ENCODE measurements at regions not wholly inside any gene's neighbourhood (a gene's known extent, or its start where the extent isn't known, plus 50 kb on each side); places are given as distances from the start of the nearest gene placed in this dataset.

- DNase-seq (ENCODE audit: low read depth in 1 of 2, low spot score in 2 of 2): no peak
- 91% methylated on average over 2 of the region's 2 CpGs; no CpG with 5 or more reads in 1 of the 2 experiments for WGBS, 2 experiments (ENCODE audit: extremely low coverage in 1 of 2, insufficient coverage in 1 of 2, insufficient read length in 1 of 2, insufficient replicate concordance in 2 of 2, low coverage in 1 of 2, low lambda C conversion rate in 2 of 2, missing lambda C conversion rate in 1 of 2)
These were observed 155.2 kb downstream of the ZIC5 start for GRCh38 chr13:99816321-99816720.

More at GRCh38 chr13:99816321-99816720, 155.2 kb downstream of the ZIC5 start:
- no peak overlapping the region for H3K56ac ChIP-seq (replicated peaks; ENCODE audit: insufficient read length, low read depth, low read length)
- H3K9me3 ChIP-seq (ENCODE audit: insufficient read depth in 2 of 2, low read depth in 1 of 2, low read length in 1 of 2): no peaks in the 10 kb centered on the region
- H3K27me3 ChIP-seq (replicated peaks in 1 of 4; ENCODE audit: control insufficient read depth in 3 of 4, extremely low read depth in 1 of 4, insufficient read depth in 3 of 4, low read length in 3 of 4): no peaks in the 10 kb centered on the region
- no peak overlapping the region for H2BK20ac ChIP-seq (ENCODE audit: low read length)
- H3K4me3 ChIP-seq (ENCODE audit: extremely low read depth in 1 of 4, insufficient read depth in 2 of 4, low read depth in 3 of 4, low read length in 4 of 4): no peak overlapping the region
- H3K4ac ChIP-seq (replicated peaks; ENCODE audit: insufficient read length, low read depth, low read length): no peak overlapping the region
- no peak overlapping the region for H3K14ac ChIP-seq (ENCODE audit: insufficient read length)
- H4K20me1 ChIP-seq (replicated peaks in 1 of 2; ENCODE audit: control insufficient read depth in 1 of 2, insufficient read depth in 2 of 2, low read length in 2 of 2): no peaks in the 10 kb centered on the region
- 0 out of 2 replicates have a peak overlapping the region, but pooled peaks have one; percentile 38 for H2BK15ac ChIP-seq (ENCODE audit: low read length)
- peak overlapping the region; percentile 68 for H2BK120ac ChIP-seq (replicated peaks; ENCODE audit: low read depth, low read length)
- ChIA-PET CTCF (ENCODE audit: partially characterized antibody) (interaction anchor here (1.2 to 2.7 kb wide), 3 partner anchors 15 to 201 kb away, joined by 3 to 9 read pairs (median 3); no protein-coding TSS in a partner anchor), POLR2A (ENCODE audit: partially characterized antibody) (no interaction called here)
- no peak overlapping the region for H3K9ac ChIP-seq (replicated peaks in 1 of 4; ENCODE audit: extremely low read depth in 1 of 4, low read depth in 3 of 4, low read length in 3 of 4)
- H3K79me2 ChIP-seq (ENCODE audit: control insufficient read depth in 1 of 2, insufficient read depth in 2 of 2, low read length in 2 of 2): no peaks in the 10 kb centered on the region
- peak overlapping the region; percentile 56; the same call in 1 of the 2 replicates for H2BK12ac ChIP-seq (ENCODE audit: low read depth, low read length)
- H3K23me2 ChIP-seq (ENCODE audit: low read depth, low read length): no peaks in the 10 kb centered on the region
- no peak overlapping the region for H3K27ac ChIP-seq (ENCODE audit: low read depth, low read length)
- no peak overlapping the region for H3K4me2 ChIP-seq (ENCODE audit: insufficient read depth in 1 of 2, low read depth in 2 of 2, low read length in 2 of 2)
- no peaks in the 10 kb centered on the region for H3K79me1 ChIP-seq (ENCODE audit: low read depth, low read length)
- H3K18ac ChIP-seq (ENCODE audit: extremely low read depth, low read length): peak overlapping the region; percentile 5; the same call in 1 of the 2 replicates
- H3K4me1 ChIP-seq (replicated peaks in 1 of 4; ENCODE audit: control insufficient read depth in 3 of 4, insufficient read depth in 4 of 4, low read length in 3 of 4): peaks cover 0 to 13% (median 10%) of the 10 kb centered on the region in 4 experiments; a peak in 5 of 7 replicates
- H2AK5ac ChIP-seq (ENCODE audit: low read depth, low read length): no peak overlapping the region
- no peak overlapping the region for H4K5ac ChIP-seq (ENCODE audit: insufficient read length, low read depth, low read length)
- no peaks in the 10 kb centered on the region; a peak in 2 of 8 replicates for H3K36me3 ChIP-seq (ENCODE audit: control insufficient read depth in 2 of 4, insufficient read depth in 4 of 4, low read length in 3 of 4)
- no peak for TF ChIP-seq EGR1 (IDR thresholded peaks at IDR 0.05; ENCODE audit: borderline replicate concordance, low read depth, low read length)
- TF ChIP-seq ATF2 (IDR thresholded peaks at IDR 0.05; ENCODE audit: low read length): no peak
- TF ChIP-seq SIX5 (IDR thresholded peaks at IDR 0.05; ENCODE audit: low read depth, low read length): no peak
- no peak for TF ChIP-seq GABPA (IDR thresholded peaks at IDR 0.05; ENCODE audit: borderline replicate concordance, insufficient read depth, low read length)
- TF ChIP-seq SIRT6 (IDR thresholded peaks at IDR 0.05; ENCODE audit: low read length): no peak
- TF ChIP-seq ATF3 (IDR thresholded peaks at IDR 0.05; ENCODE audit: insufficient read depth, low read depth, low read length): no peak
- no peak for TF ChIP-seq TEAD4 (IDR thresholded peaks at IDR 0.05; ENCODE audit: low read depth, low read length)
- TF ChIP-seq SUZ12 (IDR thresholded peaks at IDR 0.05; ENCODE audit: low read length): no peak
- TF ChIP-seq YY1 (IDR thresholded peaks at IDR 0.05; ENCODE audit: low read depth, low read length): no peak
- no peak overlapping the region for H3K23ac ChIP-seq (ENCODE audit: insufficient read length)
- H4K8ac ChIP-seq (ENCODE audit: extremely low read depth, insufficient read depth, low read length): no peak overlapping the region
- H4K91ac ChIP-seq (replicated peaks; ENCODE audit: insufficient read length, low read length): no peak overlapping the region
- no peak overlapping the region; the same call in 1 of the 2 replicates for H2BK5ac ChIP-seq (ENCODE audit: low read depth, low read length)
- no peak overlapping the region for H2AFZ ChIP-seq (ENCODE audit: low read length)
- no peak for FAIRE-seq

Data from H1 (cell line).